ENCODE measurements at regions not wholly inside any gene's neighbourhood (a gene's known extent, or its start where the extent isn't known, plus 50 kb on each side); places are given as distances from the start of the nearest gene placed in this dataset.

DNA sequence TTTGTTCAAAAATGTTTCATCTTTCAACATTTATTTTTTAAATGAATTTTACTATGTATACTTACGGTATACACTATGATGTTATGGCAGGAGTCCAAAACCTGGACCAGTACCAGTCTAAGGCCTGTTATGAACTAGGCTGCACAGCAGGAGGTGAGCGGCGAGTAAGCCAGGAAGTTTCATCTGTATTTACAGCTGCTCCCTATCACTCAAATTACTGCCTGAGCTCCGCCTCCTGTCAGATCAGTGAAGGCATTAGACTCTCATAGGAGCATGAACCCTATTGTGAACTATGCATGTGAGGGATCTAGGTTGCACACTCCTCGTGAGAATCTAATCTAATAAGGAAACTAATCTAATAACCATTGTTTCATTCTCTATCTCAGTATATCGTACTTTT, 715.5 kb upstream of the PTPRD start:
- DNase-seq: no peak

GRCh38 chr9:11335011-11335410, 722.2 kb upstream of the PTPRD start:
- no peak for DNase-seq

- DNase-seq: no peak
Observed at GRCh38 chr9:11338130-11338529, 725.3 kb upstream of the PTPRD start.

DNA sequence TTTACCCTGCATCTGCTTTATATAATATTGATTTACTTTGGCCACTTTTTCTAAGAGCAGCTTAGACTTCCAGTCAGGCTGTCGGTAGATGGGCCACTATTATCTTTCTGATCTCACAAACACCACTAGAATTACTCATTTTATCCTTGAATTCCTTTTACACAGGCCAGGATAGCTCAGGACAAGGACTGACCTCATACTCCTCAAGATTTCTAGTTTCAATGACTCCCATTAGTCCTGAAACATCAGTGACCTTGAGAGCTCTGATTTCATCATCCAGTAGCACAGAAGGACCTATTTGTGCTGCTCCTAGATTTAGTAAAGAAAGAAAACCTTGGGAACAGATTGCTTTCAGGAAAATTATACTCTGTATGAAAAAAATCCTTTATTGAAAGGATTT, 727.9 kb upstream of the PTPRD start:
- no peak for DNase-seq

GRCh38 chr9:11347437-11347836, 734.6 kb upstream of the PTPRD start:
- no peak for DNase-seq

- DNase-seq: no peak
Observed at GRCh38 chr9:11348366-11348765, 735.6 kb upstream of the PTPRD start.

GRCh38 chr9:11349187-11349586, 736.4 kb upstream of the PTPRD start:
- DNase-seq: no peak

GRCh38 chr9:11352612-11353011, 739.8 kb upstream of the PTPRD start:
- DNase-seq: no peak

GRCh38 chr9:11356067-11356466, 743.3 kb upstream of the PTPRD start:
- no peak for DNase-seq

DNA sequence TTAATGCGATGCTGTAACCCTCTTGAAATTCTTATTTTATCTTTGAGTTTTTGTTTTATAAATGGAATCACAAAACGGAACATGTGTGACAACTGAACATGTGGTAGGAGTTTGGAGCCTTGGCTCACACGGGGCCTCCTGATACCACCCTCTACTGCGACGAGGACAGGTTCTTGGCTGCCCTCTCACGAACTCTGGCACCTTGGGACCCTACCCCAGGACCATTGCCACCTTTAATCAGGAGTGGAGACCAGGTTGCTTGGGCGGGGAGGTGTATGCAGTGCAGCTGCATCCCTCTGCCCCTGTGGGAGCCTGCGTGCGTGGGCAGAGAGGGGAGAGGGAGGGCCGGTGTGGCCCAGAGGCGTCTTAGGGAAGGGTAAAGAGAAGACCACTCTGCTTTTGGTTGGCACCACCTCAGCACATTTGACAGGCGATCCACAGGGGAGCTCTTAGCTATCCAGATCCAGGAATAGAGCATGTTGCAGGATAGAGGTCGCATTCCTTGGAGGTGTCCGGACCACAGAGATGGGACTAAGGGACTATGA, 753.9 kb upstream of the PTPRD start:
- no peak for DNase-seq

- DNase-seq: no peak
Observed at GRCh38 chr9:11374926-11375325, 762.1 kb upstream of the PTPRD start.

GRCh38 chr9:11402621-11403020, 789.8 kb upstream of the PTPRD start:
- no peak for DNase-seq

- no peak for DNase-seq
Observed at GRCh38 chr9:11414241-11414640, 801.4 kb upstream of the PTPRD start.

- no peak for DNase-seq
Observed at GRCh38 chr9:11417782-11418181, 805.0 kb upstream of the PTPRD start.

- no peak for DNase-seq
Observed at GRCh38 chr9:11431490-11431889, 818.7 kb upstream of the PTPRD start.

GRCh38 chr9:11432361-11432760, 819.6 kb upstream of the PTPRD start:
- DNase-seq: no peak

GRCh38 chr9:11443631-11444030, 830.8 kb upstream of the PTPRD start:
- DNase-seq: no peak

DNA sequence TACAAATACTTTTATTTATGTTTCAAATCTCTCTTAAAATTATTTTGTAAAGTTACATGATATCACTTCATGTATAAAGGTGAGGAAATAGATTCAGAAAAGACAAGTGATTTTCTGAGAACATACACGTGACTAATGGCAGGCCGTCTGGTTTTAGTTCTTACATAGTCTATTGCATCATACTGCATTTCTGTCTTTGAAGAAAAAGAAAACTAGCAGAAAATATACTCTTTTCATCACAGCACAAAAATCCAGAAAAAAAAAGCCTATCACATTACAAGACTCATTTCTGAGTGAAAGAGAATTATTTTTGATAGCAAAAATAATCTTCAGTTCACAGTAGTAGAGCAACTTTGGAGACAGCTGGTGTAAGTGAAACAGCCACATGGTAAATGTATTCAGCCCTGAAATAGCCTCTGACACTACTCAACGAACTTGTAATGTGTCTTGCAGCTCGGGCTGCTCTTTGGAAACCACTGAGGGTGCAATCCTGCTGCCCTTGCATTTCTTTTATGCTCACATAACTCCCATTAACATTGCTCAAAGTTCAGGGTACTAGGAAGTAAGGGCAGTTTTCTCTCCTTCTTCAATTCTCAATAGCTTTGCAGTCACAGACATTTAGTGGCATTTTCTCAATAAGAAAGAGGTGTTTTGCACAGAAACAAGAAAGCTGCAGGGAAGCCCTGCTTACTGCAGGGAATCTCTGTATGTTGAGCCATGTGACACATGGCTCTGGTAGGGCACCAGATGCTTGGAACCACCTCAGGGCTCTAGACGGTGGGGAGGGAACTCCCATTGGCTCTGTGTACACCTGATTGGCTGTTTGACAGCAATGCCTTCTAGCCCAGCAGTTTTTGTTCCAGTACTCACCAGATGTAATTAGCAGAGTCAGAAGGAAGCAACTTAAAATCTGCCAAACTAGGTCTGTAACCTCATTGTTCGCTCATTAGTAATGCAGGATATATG, 845.3 kb upstream of the PTPRD start:
- peak; percentile 86 to 94 for DNase-seq

DNA sequence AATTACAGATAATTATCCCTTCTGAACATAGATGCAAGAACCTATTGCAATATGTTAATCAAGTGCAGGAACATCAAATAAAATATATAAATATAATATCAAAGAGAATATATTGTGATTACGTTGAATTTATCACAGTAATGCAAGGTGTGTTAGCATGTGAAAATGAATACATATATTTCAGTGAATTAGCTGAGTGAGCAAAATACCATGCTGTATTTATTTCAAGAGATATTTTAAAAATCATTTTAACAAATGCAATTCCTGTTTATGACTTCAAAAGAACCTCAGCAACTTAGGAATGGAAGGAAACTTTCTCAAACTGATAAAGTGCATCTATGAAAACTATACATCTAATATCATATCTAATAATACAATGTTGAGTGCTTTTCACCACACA, 856.9 kb upstream of the PTPRD start:
- DNase-seq: no peak

DNA sequence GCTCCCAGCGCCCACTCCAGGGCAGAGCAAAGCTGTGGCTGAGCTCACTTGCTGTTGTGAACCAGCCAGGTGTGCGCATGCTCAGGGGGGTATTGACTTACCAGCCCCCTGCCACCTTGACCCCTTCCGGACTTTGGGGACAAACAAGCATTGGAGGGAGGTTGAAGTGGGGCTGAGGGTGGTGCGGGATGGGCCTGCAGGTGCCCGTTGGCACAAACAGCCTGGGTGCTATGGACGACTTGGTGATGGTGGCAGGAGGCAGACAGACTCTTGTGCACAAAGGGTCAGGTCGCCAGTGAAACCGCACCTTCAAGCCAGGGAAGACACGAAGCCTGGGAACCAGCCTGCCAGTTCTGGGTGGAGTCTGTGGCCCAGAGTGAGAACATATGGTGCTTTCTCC, 858.5 kb upstream of the PTPRD start:
- no peak for DNase-seq

- DNase-seq: no peak
Observed at GRCh38 chr9:11500780-11501179, 888.0 kb upstream of the PTPRD start.

DNA sequence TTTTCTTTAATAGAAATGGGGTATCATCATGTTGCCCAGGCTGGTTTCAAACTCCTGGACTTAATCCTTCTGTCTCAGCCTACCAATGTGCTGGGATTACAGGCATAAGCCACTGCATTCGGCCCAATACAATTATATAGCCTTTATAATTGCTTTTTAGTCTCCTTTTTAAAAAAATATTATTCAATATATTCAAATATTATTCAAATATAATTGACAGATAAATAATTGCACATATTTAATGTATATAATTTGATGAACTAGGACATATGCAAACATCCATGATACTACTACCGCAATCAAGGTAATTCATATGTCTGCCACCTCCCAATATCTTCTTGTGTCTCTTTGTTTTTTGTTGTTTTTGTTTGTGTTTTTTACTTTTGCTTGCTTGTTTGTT, 894.2 kb upstream of the PTPRD start:
- no peak for DNase-seq

DNA sequence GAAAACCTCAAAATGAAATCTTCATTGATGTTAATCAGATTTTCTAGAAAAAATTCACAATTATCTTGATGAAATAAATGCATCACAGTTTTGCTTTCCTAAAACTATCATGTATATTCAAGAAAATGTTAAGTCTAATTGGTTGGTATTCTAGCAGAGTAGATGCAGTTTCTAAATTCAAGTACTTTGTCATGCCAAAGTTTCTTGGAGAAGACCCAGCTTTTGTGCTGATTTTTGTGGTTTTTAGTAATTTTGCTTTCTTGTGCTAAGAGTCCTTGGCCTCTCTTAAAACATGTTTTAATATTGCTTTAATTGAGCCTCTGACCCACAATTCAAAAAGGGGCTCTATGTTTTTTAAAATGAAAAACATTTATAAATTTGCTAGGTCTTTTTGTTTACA, 924.8 kb upstream of the PTPRD start:
- peak in 1 of 2 experiments; percentile 24 for DNase-seq

DNA sequence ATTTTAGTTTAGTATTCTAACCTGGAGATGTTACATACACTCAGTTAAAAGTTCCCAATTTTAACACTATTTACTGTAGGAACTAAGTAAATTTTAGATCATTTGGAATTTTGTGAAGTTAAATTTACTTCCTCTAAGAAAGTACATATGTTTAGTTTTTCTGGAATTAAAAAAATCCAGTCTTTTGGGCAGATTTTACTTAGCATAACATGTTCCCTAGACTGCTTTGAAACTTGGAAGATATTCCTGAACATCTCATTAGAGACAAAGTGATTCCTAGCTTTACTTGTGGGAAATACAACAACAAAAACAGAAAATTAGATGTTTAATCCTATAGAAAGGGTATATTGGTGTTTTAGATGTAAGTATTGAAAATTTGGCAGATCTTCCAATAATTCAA, 930.0 kb upstream of the PTPRD start:
- DNase-seq: no peak

- DNase-seq: peak; percentile 84 to 93
Observed at GRCh38 chr9:11546231-11546630, 933.4 kb upstream of the PTPRD start.
